ACHN (cell line): ENCODE measurements at regions not wholly inside any gene's neighbourhood (a gene's known extent, or its start where the extent isn't known, plus 50 kb on each side); places are given as distances from the start of the nearest gene placed in this dataset.

Experiments
- DNase-seq: peaks from one replicate; pipeline ENCODE4 v3.0.0-alpha.2; 2015
- in situ Hi-C: cut with HindIII; loops from 2 replicates; pipeline ENCODE4 v1.10.0; 2017; ENCODE audit warnings: low sequenced_read_pairs, low pct_ligation_motif_present, low pct_unique_long_range_greater_than_20kb

DNA sequence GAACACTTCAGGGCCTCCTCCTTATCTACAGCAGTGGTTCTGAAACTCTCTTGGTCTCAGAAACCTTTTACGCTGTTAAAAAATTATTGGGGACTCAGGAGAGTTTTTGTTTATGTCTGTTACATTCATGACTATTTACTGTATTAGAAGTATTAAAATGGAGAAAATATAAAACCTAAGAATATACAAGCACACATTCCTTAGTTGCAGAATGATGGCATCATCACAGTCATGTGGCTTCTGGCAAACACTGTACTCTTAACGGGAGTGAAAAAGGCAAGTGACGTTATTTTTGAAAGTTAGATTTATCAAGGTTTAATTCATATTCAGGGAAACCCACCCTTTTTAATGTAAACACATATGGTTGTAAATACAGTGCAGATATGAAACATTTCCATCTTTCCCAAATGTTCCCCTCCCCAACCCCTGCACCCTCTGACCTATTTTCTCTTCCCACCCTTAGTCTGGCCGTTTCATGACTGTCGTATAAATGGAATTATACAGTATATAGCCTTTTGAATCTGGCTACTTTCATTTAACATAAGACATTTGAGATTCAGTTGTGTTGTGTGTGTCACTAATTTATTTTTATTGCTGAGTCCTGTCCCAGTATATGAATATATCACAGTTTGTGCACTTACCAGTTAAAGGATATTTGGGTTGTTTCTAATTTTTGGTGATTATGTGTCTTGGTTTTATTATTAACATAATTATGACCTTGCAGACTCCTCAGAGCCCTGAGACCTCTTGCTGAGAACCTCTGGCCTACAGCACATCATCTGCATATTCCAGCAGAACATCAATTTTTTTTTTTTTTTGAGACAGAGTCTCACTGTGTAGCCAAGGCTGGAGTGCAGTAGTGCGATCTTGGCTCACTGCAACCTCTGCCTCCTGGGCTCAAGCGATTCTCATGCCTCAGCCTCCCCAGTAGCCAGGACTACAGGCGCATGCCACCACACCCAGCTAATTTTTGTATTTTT, 457.0 kb downstream of the PCNX1 start:
- in situ Hi-C loops: no loop called here
- DNase-seq: peak; percentile 31

DNA sequence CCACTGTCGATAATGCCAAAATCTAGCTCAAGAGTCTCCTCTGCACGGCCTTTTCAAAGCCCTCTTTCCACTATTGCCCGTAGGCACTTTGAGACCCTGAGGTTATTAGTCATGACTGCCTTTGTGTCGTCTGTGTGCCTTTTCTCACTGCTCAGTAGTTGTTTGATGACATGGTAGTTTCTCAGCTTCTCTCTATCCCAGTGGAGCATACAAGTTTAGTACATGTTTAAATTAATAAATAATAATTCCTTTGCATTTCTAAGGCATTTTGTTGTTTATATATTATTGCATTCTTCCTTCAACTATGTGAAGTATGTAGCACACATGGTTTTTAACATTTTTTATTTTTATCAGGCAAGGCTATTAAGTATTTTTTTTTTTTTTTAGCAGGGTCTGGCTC, 458.1 kb downstream of the PCNX1 start:
- in situ Hi-C loops: no loop called here
- no peak for DNase-seq

DNA sequence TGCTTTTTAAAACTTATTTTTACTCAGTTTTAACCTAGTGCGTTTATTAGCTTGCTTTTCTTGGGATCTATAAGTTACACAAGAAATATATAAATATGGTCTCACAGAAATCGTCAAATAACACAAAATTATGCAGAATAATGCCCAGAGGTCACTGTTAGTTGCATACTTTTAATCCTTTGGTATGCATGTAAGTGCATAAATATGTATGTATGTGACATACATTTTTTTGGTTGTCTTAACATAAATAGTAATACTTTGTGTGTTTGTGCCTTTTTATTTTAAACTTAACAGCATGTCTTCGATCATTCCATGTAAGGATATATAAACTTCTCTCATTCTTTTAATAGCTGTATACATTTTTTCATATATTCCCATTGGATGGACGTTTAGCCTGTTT, 459.6 kb downstream of the PCNX1 start:
- DNase-seq: no peak
- in situ Hi-C loops: no loop called here

DNA sequence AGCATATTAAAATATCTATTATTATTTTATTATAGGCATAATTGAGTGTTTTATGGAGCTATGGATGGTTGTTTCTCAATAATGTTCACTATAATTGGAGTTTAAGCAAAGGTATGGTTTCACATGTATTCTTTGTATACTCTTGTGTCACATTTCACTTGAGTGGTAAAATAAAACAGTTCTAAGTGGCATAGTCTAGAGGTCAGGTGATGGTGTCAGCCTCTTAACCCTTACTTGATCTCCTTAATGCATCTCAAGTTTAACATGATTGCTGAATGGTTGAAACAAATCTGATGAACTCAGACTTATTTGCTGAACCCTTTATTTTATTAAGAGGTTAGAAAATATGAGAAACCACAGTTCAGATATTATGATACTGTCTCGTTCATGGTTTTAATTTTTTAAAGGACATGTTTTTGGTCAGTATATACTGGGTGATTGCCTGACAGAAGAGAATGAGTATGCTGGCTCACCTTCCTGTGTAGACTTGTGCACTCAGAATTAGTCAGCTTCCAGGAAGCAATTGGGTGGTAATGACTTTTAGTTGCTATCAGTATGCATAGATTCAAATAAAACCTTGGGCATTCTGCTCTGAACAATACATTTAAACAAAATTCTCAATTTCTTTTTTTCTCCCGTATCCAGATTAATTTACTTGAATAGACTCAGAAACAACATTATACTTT, 464.6 kb downstream of the PCNX1 start:
- in situ Hi-C loops: no loop called here
- peak; percentile 27 for DNase-seq

DNA sequence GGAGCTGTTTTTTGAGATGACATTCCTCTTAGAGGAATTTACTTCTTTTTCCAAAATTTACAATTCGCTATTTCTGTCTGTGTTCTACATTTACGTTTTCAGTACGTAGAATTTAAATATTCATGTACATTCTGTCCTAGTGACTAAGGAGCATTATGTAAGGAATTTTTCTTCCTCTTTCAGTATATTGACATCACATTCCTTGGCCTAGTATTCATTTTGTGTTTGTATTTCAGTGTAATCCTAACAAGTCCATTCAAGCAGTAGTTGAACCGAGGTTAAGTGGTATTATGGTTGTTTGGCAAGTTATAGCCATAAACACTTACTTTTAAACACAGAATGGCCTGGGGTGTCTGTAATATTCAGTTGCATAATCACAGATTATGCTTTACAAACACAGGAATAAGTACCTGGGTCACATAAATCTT, 465.2 kb downstream of the PCNX1 start:
- in situ Hi-C loops: no loop called here
- peak; percentile 21 for DNase-seq

DNA sequence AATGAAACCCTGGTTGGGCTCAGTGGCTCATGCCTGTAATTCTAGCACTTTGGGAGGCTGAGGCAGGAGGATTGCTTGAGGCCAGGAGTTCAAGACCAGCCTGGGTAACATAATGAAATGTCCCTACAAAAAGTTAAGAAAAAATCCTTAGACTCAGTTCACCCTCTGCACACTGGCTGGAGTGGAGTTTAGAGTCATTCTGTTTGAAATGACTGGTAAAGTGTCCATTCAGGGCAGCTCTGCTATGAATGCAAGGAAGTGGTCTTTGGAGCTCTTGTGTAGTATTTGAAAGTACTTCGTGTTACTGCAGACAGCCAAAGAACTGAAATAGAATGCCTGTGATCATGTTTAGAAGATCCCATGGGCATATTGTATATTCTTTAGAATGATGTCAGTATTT, 466.5 kb downstream of the PCNX1 start:
- in situ Hi-C loops: no loop called here

DNA sequence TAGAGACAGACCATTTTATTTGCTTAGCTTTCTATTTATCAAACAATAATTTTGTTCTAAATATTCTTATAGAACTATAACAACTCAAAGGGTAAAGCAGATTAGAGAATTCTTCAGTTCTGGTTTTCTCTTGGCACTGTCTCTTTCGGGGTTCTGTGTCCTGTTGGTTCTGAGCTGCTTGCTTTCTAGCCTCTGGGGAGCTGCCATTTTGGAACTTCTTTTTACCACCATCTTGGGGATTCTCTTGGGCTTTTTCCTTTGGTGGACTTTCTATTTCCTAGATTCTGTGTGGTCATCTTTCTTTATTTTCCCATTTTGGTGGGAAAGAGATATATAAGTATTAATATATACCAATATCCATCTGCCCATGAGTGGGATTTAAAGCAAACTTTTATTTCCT, 467.7 kb downstream of the PCNX1 start:
- no peak for DNase-seq
- in situ Hi-C loops: no loop called here

More for the DNA sequence above, 466.5 kb downstream of the PCNX1 start:
- DNase-seq: no peak

DNA sequence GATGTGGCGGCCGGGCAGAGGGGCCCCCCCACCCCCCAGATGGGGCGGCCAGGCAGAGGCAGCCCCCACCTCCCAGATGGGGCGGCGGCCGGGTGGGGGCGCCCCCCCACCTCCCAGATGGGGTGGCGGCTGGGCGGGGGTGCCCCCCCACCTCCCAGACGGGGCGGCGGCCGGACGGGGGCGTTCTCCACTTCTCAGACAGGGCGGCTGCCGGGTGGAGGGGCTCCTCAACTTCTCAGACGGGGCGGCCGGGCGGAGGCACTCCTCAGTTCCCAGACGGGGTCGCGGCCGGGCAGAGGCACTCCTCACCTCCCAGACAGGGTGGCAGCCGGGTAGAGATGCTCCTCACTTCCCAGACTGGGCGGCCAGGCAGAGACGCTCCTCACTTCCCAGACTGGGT, 469.8 kb downstream of the PCNX1 start:
- in situ Hi-C loops: no loop called here
- DNase-seq: no peak

DNA sequence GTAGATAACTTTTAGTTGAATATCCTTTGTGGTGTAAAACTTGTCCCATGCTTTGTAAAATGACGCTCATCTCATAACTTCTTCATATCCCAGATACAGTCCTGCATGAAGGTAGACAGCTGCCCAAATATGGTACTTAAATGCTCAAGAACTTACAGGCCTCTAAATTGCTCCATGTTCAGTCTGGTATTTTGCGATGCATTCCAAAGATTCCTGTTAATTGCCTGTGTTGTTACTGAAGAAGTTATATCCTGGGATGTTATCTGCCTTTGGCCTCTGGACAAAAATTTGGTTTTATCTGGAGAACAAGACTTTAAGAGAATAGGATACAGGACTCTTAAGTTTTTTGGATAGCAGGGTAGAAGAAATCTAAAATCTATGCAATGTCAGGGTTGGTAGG, 473.0 kb downstream of the PCNX1 start:
- in situ Hi-C loops: no loop called here
- no peak for DNase-seq

DNA sequence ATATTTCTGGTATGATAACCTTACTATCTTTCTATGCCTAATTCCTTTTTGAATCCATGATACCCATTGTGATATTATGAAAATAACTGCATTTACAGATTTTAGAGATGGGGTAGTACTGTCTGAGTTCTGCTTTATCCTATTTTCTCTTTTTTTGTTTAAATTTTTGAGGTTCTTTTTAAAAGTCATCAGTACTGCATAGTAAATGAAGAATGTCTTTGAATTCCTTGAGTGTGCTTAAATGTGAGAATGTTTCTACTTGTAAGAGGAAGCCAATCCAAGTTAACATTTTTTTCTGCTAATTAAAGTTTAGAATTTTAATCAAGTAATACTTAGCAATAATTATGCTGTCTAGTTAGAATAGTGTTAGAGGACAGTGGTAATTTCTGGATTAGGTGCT, 474.6 kb downstream of the PCNX1 start:
- in situ Hi-C loops: no loop called here

DNA sequence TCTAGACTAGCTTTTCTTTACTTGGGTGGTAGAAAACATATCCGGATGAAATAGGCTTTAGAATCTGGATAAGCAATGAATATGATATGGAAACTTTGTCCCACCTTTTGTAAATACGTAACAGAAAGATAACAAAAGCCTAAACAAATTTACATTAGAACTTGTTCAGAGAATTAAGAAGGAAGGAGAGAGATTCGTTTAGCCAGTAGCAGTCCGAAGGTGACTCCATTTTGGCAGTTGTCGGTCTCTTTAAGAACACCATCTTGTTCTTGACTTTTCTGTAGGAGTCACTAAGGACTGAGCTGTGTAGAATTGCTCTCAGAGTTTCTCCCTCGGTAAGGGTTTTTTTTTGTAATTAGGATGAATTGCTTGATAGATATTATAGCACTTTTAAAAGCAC, 475.1 kb downstream of the PCNX1 start:
- in situ Hi-C loops: no loop called here
- DNase-seq: no peak

More for the DNA sequence above, 474.6 kb downstream of the PCNX1 start:
- DNase-seq: no peak

DNA sequence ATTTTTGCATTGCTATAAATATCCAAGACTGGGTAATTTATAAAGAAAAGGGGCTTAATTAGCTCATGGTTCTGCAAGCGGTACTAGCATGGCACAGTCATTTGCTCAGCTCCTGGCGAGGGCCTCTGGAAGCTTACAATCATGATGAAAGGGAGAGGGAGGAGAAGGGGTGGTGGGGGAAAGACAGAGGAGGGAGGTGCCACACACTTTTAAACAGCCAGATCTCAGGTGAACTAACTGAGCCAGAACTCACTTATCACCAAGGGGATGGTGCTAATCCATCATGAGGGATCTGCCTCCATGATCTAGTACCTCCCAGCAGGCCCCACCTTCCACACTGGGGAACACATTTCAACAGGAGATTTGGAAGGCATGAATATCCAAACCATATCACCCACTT, 476.3 kb downstream of the PCNX1 start:
- DNase-seq: no peak
- in situ Hi-C loops: no loop called here

DNA sequence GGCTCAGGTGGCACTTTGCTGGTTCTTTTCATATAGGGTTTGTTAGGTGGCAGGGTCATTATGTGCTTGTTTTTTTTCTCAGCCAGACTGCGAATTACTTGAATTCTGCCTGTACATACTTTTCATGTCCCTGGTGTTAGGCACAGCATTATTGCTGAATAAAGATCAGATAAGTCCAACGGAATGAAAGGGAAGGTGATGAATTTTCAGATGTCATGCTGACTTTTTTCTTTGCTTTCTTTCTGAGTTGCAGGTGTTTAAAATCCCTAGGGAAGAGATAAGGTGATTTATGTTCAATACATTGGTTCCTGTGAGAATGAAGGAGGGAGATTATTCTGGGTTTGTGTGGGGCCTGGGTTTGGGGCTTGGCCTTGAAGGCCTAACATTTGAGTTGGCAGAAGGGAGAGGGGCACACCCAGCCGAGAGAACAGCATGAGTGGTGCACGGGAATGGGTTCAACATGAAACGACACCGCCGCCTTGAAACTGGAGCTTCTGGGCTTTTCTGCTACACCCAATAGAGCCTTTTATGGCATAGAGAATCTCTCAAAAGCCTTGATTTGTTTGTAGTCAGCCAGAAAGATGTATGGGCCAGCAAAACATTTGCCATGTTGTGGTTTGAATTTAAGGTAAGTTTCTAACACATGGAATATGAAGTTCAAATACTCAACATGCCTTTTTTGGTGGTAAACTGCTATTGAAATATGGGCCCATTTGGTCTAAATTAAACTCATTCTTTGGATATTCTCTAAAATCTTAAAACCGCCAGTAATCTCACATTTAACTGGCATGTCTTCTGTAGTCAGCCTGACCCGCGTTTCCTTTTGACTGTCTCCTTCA, 477.0 kb downstream of the PCNX1 start:
- no peak for DNase-seq

DNA sequence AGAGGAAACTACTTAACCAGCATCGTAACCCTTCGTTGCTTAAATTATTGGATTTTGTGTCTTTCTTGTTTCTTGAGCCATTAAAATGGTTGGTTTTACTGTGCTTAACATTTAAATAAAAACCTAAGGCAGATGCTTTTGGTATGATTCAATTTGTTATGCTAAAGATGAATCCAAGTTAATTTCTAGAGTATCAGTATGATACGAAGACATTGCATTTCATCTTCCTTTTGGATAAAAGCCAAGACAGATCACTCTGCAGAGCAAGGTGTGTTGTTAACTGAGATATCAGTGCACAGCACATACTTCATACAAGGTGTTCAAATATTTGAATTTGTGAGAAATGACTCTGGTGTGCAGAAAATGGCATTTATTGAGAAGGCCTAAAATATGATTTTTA, 480.5 kb downstream of the PCNX1 start:
- no peak for DNase-seq
- in situ Hi-C loops: no loop called here

More for the DNA sequence above, 477.0 kb downstream of the PCNX1 start:
- in situ Hi-C loops: no loop called here

DNA sequence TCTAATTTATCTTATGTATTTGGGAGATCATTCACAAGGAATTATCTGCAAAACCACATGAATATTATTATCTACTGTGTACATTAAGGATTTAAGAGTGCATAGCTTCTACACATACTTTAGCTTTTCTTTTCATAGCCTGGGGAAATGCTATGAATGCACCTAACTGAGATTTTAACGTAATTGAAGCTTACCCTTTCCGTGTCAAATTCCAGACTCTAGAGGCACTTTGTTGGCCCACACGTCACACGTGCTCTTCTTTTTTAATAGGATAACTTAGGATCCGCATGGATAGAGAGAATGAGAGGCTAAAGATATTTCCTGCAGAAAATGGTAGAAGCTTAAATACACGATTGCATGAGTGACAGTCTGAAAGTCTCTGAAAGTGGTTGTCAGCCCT, 481.1 kb downstream of the PCNX1 start:
- in situ Hi-C loops: no loop called here
- no peak for DNase-seq

DNA sequence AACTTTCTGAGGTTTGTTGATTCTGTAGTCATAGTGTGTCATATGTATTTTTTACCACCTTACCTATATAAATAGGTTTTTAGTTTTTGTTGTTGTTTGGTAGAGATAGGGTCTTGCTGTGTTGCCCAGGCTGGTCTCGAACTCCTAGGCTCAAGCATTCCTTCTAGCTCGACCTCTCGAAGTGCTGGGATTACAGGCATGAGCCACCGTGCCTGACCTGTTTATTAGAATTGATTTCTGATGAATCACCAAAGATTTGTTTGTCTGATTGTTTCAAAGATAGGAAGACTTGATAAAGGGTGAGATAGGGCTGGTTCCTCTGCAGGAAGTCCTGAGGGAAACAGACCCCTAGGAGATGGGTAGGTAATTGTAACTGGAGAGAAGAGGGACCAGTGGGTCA, 481.6 kb downstream of the PCNX1 start:
- DNase-seq: no peak
- in situ Hi-C loops: no loop called here

DNA sequence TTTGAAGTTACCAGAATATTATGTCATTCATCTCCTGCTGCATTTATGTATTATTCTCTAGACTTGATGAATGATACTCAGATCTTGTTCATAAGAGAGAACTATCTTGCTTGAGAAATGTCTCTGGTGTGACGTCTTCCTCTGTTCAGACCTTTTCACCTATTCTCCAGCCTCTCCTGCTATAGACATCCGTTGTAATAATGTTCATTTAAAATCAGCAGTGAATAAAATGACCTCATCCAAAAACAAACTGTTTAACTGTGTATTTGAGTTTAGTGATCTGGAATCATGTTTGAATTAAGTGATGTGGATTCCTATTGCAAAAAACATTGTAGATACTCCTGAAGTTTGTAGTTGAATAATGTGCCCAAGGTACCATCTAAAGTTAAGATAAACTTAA, 487.1 kb downstream of the PCNX1 start:
- in situ Hi-C loops: no loop called here
- DNase-seq: no peak

DNA sequence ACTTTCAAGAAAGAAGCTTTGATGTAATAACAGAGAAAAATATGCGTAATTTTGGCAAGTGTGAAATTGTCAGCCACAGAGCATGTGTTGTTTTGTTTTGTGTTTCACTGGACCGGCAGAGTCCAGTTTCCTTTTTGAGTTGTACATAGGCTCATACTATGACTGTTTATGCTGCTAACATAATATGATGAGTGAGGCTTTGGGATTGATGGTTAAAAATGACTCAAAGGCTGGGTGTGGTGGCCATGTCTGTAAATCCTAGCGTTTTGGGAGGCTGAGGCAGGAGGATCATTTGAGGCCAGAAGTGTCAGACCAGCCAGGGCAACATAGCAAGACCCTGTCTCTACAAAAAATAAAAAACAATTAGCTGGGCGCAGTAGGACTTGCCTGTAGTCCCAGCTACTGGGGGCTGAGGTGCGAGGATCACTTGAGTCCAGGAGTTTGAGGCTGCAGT, 487.9 kb downstream of the PCNX1 start:
- no peak for DNase-seq
- in situ Hi-C loops: no loop called here

DNA sequence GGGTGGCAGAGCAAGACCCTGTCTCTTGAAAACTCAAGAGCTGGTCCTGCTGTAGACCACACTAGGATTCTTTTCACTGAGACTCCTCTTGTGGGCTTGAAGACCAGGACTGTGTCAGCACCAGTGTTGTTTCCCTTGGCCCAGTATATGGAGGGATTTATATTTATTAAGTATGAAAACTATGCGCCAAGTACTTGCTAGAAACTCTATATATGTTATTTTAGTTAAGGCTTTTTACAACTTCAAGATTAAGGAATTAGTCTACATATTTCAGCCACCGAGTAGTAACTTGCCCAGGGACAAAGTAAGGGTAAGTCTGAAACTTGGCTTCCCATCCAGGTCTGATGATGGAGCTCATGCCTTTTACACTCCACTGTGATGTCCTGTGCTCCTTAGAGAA, 488.4 kb downstream of the PCNX1 start:
- in situ Hi-C loops: no loop called here
- DNase-seq: no peak
